ENCODE measurements at regions not wholly inside any gene's neighbourhood (a gene's known extent, or its start where the extent isn't known, plus 50 kb on each side); places are given as distances from the start of the nearest gene placed in this dataset.

- no peak overlapping the region for H3K4me3 ChIP-seq (ENCODE audit: control insufficient read depth, low read depth, low read length)
- peak; percentile 16 for DNase-seq (ENCODE audit: low read depth)
- TF ChIP-seq CTCF (conservative IDR thresholded peaks at IDR 0.05; ENCODE audit: control insufficient read depth, insufficient read depth, low read depth, low read length), result no peak
Measured at GRCh38 chr1:118257946-118258345, 72.9 kb upstream of the SPAG17 start.

- TF ChIP-seq CTCF (conservative IDR thresholded peaks at IDR 0.05; ENCODE audit: control insufficient read depth, insufficient read depth, low read depth, low read length), result no peak
- H3K4me3 ChIP-seq (ENCODE audit: control insufficient read depth, low read depth, low read length), result no peak overlapping the region
- peak; percentile 9 for DNase-seq (ENCODE audit: low read depth)
Measured at GRCh38 chr1:118254491-118255425, 69.7 kb upstream of the SPAG17 start.

GRCh38 chr1:118254001-118254400 is 69.0 kb upstream of the SPAG17 start:
- no peak for DNase-seq (ENCODE audit: low read depth)
- no peak for TF ChIP-seq CTCF (conservative IDR thresholded peaks at IDR 0.05; ENCODE audit: control insufficient read depth, insufficient read depth, low read depth, low read length)
- H3K4me3 ChIP-seq (ENCODE audit: control insufficient read depth, low read depth, low read length), result no peak overlapping the region

GRCh38 chr1:118253053-118253915 is 68.3 kb upstream of the SPAG17 start:
- DNase-seq (ENCODE audit: low read depth), result no peak
- TF ChIP-seq CTCF (conservative IDR thresholded peaks at IDR 0.05; ENCODE audit: control insufficient read depth, insufficient read depth, low read depth, low read length), result no peak

GRCh38 chr1:118252624-118253023 is 67.6 kb upstream of the SPAG17 start:
- no peak overlapping the region for H3K4me3 ChIP-seq (ENCODE audit: control insufficient read depth, low read depth, low read length)
- no peak for DNase-seq (ENCODE audit: low read depth)
- TF ChIP-seq CTCF (conservative IDR thresholded peaks at IDR 0.05; ENCODE audit: control insufficient read depth, insufficient read depth, low read depth, low read length), result no peak

More at GRCh38 chr1:118253053-118253915, 68.3 kb upstream of the SPAG17 start:
- H3K4me3 ChIP-seq (ENCODE audit: control insufficient read depth, low read depth, low read length), result no peak overlapping the region

- no peak overlapping the region for H3K4me3 ChIP-seq (ENCODE audit: control insufficient read depth, low read depth, low read length)
Measured at GRCh38 chr1:118250232-118250631, 65.2 kb upstream of the SPAG17 start.

More at GRCh38 chr1:118250232-118250631, 65.2 kb upstream of the SPAG17 start:
- TF ChIP-seq CTCF (conservative IDR thresholded peaks at IDR 0.05; ENCODE audit: control insufficient read depth, insufficient read depth, low read depth, low read length), result no peak
- DNase-seq (ENCODE audit: low read depth), result no peak
